HG03521 (cell line): ENCODE measurements at regions not wholly inside any gene's neighbourhood (a gene's known extent, or its start where the extent isn't known, plus 50 kb on each side); places are given as distances from the start of the nearest gene placed in this dataset.

Experiments
- ATAC-seq: cut with Tn5 transposase; IDR thresholded peaks from one replicate; pipeline ENCODE4 v1.9.1; 2021; ENCODE audit warnings: mild to moderate bottlenecking, moderate library complexity; ENCODE audit not compliant: unreplicated experiment

- no peak for ATAC-seq
Observed at GRCh38 chr15:62816342-62817069, 226.0 kb upstream of the TPM1 start.

- ATAC-seq, result no peak
Observed at GRCh38 chr15:62818691-62819090, 223.9 kb upstream of the TPM1 start.

- ATAC-seq, result no peak
Observed at GRCh38 chr15:62821384-62822131, 221.0 kb upstream of the TPM1 start.

GRCh38 chr15:62822228-62822627 is 220.3 kb upstream of the TPM1 start:
- no peak for ATAC-seq

- no peak for ATAC-seq
Observed at GRCh38 chr15:62823561-62823960, 219.0 kb upstream of the TPM1 start.

DNA sequence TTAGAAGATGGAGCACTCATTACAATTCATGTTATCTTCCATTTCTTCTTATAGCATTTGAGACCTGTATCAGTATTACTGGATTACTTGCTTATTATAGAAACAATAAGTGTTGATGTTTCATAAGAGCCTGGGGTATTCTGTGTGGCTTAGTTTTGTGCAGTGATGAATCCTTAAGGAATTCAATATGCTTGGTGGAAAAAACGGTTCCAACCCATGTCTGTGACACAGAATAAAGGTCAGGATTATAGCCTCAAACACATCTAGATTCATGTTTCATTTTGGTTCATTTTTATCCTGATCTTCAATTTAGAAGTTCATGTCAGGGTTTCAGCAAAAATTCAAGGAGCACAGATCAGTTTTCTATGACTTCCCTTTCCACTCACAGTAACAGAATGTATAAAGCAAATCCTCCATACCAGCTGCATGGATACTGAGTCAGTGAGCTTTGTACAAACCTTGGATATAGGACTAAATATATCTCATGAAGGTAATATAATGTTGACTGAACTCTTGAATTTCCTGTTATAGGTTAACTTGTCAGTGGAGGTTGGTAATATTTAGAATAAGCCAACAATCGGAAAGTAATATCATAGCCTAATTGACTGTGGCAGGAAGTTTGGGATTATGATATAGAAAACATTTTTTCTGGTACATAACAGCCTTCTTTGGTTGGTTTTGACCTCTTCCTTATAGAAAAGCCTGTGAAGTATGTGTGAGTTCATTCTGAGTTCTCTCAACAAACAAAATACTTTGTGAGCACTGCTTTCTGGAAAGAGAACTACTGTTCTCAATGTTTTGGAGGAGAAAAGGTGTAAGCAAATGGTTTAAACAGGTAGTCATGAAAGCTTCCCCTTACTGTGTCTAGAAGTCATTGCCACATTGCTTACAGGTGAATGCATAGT is 218.2 kb upstream of the TPM1 start:
- no peak for ATAC-seq

DNA sequence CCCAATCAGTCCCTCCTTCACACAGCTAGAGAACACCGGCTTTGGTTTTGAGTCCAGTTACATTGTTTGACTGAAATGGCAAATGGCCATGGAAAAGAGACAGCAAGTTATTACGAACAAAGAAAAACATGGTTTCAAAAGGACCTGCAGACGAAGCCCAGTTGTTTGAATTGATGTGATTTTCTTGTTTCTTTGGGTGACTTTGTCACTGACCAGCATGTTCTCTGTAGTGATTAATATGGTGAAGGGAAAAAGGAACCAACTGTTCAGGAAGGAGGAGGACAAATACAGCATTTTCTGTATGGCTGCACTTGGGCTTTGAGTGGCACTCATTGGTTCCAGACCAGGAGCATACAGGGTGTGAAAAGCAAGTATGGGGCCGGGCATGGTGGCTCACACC is 217.4 kb upstream of the TPM1 start:
- ATAC-seq, result no peak

- no peak for ATAC-seq
Observed at GRCh38 chr15:62826561-62826960, 216.0 kb upstream of the TPM1 start.

- ATAC-seq, result no peak
Observed at GRCh38 chr15:62828364-62828763, 214.2 kb upstream of the TPM1 start.

DNA sequence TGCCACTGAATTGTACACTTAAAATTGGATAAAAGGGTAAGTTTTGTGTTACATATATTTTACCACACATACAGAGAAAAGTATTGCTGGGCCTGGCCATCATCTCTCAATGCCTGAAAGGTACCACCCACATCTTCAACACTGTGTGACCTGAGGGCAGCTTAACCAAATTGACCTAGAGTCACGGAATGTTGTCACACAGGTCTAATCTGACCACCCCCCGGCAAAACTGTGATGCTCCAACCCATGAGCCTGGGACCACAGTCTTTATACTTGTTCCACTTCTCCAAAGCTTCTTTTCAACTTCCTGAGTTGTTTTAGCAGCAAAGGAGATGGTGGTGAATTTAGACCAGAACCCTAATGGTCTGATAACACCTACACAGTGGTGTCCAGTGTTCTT is 210.3 kb upstream of the TPM1 start:
- no peak for ATAC-seq

DNA sequence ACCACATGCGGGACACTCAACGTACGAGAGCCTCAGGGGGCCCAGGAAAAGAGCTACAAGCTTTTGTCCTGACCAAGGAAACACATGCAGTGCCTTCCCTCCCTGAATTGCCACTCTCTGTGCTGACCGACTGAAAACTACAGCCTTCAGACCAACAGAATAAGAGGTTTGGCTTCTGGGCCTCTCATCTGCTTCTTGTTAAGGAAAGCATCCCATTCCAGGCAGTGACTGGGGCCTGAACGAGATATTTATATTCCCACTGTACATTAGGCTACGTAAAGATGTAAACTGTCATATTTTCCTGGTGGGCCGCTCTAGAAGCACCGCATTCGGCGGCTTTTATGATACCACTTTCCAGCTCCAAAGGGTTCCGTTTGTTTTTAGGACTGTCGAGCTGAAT is 208.9 kb upstream of the TPM1 start:
- ATAC-seq, result no peak

GRCh38 chr15:62834686-62835329 is 207.7 kb upstream of the TPM1 start:
- no peak for ATAC-seq

- no peak for ATAC-seq
Observed at GRCh38 chr15:62835351-62835750, 207.2 kb upstream of the TPM1 start.

GRCh38 chr15:62835762-62836161 is 206.8 kb upstream of the TPM1 start:
- ATAC-seq, result no peak

GRCh38 chr15:62840526-62841268 is 201.8 kb upstream of the TPM1 start:
- ATAC-seq, result no peak

- no peak for ATAC-seq
Observed at GRCh38 chr15:62841269-62841628, 201.3 kb upstream of the TPM1 start.

DNA sequence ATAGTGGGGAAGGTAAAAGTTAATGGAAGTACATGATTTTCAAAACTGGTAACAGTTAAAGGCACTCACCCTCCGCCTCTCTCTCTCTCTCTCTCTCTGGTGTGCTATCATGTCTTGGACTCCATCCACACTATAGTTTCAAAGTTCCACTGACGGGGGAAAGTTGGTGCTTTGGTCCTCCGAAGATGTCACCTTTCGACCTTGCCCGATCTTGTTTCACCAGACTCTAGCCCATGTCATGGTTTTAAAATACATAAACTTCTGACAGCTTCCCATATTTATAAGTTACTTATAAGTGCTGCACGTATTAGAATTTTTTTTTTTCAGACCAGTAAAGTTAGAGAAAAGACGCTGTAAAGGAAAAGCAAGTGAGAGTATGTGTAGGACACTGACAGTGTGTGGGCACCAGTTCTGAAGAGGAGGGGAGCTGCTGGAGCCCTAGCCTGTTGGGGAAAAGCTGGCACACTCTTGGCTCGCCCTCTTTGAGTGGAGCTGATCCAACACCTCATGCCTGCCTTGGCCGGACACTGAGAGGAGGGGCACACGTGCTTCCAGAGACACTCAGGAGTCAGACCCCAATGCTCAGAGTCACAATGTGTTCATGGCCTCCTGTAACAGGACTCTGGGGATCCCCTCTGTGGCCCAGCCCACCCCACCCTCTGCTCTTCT is 200.5 kb upstream of the TPM1 start:
- no peak for ATAC-seq

DNA sequence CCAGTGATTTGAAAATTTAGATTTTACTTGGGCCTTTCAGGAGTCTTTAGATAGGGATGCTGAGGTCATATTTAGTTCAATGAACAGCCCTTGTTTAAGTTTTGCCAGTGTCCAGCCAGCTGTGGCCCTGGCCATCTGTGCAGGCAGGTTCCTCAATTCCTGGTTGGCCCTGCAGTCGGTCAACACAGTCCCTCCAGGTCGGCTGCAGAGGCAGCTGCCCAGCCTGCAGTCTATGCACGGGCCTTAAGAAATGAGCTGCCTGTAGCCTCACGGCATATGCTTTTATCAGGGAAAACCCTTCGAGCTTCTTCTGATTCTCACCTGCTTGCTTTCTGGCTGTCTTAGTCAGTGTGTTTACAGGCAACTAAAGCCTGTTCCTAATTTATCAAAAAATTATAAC is 199.2 kb upstream of the TPM1 start:
- no peak for ATAC-seq

- ATAC-seq, result no peak
Observed at GRCh38 chr15:62844564-62845240, 197.8 kb upstream of the TPM1 start.
